GM19023 (cell line): ENCODE measurements at regions not wholly inside any gene's neighbourhood (a gene's known extent, or its start where the extent isn't known, plus 50 kb on each side); places are given as distances from the start of the nearest gene placed in this dataset.
"Not testable (repeated sequence)": the region's sequence is repeated elsewhere in the genome, so short reads cannot be mapped to it uniquely, and the experiment has no call there.

ENCODE experiments used
- ATAC-seq: cut with Tn5 transposase; IDR thresholded peaks from one replicate; pipeline ENCODE4 v1.9.1; 2021; ENCODE audit warnings: mild to moderate bottlenecking, moderate library complexity; ENCODE audit not compliant: unreplicated experiment

DNA sequence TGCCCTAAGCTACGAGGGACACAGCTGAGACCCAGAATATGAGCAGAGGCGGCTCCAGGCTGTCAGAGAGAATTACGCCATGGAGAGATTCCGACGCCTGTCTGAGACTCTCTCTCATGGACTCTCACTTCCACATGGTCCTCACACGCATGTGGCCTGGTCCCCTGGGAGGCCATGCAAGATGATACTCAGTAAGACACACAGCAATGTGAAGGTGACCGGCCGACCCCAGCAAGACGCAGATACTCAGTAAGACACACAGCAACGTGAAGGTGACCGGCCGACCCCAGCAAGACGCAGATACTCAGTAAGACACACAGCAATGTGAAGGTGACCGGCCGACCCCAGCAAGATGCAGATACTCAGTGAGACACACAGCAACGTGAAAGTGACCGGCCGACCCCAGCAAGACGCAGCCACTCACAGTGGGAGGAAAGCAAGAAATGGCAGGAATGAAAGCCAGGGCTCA is 400.8 kb upstream of the MYT1L start:
- no peak for ATAC-seq

DNA sequence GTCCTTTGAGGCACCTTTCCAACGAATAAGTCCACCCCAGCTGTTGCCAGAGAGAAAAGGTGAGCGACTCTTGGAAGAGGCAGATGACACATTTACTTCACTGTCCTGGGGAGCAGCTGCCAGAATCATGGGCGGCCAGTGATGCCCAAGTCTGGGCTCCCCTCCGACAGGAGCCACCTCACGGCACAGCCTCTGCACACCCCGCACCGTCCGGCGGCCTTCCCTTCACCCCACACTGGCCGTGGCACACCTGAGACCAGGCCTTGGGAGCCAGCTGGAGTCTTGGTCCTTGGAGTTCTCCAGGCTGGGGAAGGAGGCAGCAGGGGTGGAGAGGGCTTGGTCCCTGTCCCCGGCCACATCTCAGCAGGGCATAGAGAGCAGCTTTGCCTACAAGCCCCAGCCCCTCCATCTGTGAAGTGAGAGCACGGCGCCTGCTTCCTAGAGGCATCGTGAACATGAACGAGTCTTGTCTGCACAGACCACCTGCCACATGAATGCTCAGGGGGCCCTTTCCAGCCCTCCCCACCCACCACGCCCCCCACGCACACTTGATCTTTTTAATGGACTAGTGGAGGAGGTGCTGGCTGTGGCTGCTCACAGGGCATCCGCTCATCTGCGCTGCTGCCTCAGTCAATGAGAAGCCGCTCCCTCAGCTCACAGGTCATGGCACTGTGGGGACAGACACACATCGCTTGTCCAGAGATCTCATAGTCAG is 400.2 kb upstream of the MYT1L start:
- ATAC-seq = no peak

DNA sequence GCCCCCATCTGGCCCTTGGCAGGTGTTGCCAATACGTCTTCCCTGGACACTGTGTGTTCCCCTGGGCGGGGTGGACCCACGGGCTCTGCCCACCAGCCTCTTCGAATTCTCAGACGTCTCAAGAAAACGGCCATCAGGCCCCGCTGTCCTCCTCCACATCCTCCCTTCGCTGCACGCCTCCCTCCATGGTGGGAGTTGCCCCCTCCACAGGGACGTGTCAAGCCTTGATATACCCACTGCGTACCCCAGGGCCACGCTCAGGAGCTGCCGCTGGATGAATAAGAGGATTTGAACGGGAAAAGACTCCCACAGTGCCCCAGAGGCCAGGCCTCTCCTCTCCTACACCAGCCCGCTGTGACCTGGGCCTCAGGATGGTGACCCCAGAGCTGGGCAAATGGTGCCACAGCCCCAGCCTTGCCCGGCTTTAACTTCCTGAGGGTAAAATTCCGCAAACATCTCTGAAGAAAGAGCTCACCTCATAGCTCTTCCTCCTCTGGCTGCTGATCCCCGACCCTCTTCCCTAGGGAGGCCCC is 399.3 kb upstream of the MYT1L start:
- ATAC-seq = no peak

GRCh38 chr2:2729246-2729645 is 398.2 kb upstream of the MYT1L start:
- ATAC-seq = no peak

- no peak for ATAC-seq
These were observed 397.6 kb upstream of the MYT1L start for GRCh38 chr2:2728635-2729034.

DNA sequence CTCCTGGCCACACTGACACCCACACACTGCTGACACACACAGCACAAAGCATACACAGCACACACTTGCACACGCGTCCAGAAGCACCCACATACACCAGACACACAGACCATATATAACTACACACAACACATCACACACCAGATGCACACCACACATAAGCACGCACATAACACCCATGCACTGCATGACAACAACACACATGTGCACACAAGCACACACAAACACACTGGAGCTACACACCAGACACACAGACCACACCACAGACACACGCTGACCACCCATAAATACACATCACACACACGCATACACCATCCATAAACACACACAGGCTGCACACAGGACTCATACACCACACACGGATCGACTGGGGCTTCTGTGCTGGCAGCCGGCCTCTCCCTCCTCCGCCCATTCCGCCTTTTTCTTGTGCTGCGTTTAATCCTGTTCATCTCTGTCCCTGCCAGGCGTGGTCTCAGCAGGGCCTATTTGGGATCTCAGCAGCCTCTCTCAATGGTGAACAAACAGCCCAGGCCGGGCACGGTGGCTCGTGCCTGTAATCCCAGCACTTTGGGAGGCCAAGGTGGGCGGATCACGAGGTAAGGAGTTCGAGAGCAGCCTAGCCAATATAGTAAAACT is 396.9 kb upstream of the MYT1L start:
- ATAC-seq = no peak

GRCh38 chr2:2726163-2726562 is 395.1 kb upstream of the MYT1L start:
- no peak for ATAC-seq

DNA sequence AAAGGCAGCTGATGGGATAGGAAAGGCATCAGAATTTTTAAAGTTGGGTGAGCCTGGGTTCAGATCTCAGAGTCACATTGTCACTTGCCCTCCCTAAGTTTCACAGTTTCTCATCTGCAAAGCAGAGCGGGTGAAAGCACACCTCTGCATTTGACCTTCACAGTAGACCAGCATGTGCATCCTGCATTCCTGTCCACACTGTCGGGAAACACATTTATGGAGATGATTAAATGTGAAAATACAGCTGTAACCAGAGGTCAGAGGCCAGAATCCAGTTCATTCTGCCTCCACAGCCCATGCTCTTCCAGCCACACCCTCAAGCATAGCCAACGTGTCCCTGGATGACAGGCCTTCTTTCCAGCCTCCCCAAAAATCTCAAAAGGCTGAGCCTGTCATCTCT is 392.0 kb upstream of the MYT1L start:
- ATAC-seq = no peak

GRCh38 chr2:2721296-2721835 is 390.3 kb upstream of the MYT1L start:
- ATAC-seq = no peak

DNA sequence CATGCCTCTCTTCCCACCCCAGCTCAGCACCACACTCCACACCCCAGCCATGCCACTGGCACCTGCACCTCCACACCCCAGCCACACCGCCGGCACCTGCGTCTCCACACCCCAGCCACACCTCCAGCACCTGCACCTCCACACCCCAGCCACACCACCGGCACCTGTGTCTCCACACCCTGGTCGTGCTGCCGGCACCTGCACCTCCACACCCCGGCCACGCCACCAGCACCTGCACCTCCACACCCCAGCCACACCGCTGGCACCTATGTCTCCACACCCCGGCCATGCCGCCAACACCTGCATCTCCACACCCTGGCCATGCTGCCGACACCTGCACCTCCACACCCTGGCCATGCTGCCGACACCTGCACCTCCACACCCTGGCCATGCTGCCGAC is 389.7 kb upstream of the MYT1L start:
- not testable (repeated sequence) for ATAC-seq

- ATAC-seq = no peak
These were observed 389.3 kb upstream of the MYT1L start for GRCh38 chr2:2720351-2720750.

GRCh38 chr2:2719781-2720180 is 388.7 kb upstream of the MYT1L start:
- ATAC-seq = no peak

- ATAC-seq = no peak
These were observed 387.9 kb upstream of the MYT1L start for GRCh38 chr2:2719015-2719414.

GRCh38 chr2:2717406-2717805 is 386.3 kb upstream of the MYT1L start:
- ATAC-seq = no peak

GRCh38 chr2:2716771-2717170 is 385.7 kb upstream of the MYT1L start:
- no peak for ATAC-seq

GRCh38 chr2:2715036-2715818 is 384.2 kb upstream of the MYT1L start:
- ATAC-seq = no peak

DNA sequence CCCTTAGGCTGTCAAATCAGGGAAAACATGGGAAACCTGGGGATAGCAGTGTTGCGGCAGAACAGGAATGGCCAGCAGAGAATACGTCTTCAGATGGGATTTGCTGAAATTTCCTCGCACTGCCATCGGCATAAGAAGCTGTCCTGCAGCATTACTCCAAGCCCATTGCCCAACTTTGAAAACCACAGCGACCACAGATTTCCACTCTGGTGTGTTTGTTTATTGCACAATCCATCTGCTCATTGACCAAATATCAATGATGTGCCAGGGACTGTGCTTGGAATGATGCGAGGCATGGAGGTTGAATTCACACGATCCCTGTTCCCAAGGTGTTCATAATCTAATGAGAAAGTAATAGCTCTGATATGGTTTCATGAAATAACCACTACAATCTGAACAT is 383.3 kb upstream of the MYT1L start:
- no peak for ATAC-seq

- ATAC-seq = no peak
These were observed 378.3 kb upstream of the MYT1L start for GRCh38 chr2:2709431-2709770.

GRCh38 chr2:2708575-2709430 is 377.7 kb upstream of the MYT1L start:
- no peak for ATAC-seq

DNA sequence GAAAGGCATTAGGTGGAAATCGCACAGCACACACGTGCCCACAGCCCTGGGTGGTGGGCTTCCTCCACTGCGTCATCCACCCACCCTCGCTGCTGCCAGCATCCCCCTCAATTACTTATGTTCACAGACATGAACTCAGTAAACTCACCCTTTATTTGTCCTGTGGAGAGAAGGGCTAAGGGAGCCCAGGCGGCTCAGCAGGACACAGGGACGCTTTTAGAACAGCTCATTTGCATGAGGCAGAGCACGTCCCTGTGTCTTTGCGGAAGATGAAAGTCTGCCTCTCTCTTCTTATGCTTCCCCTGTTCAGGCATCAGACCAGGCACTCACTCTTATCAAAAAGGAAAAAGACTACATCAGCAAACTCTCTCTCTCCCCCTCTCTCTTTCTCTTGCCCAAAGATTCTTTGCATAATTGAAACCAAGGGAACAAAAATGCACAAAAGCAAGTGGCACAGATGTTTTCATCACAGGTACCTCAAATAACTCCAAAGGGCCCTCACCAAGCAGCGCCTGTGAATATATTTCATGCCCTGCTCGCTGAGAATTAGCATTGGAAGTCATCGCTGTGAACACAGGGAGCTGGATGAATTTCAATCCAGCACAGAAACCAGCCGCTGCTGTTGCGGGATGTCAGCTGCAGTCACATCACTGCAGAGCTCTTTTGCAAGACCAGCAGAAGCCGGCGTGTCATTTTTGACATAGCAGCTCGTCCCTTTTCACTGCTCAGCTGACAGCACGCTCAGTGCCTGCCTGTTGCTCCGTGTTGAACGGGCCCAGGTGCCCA is 376.3 kb upstream of the MYT1L start:
- ATAC-seq = no peak
